ENCODE measurements at regions not wholly inside any gene's neighbourhood (a gene's known extent, or its start where the extent isn't known, plus 50 kb on each side); places are given as distances from the start of the nearest gene placed in this dataset.

DNA sequence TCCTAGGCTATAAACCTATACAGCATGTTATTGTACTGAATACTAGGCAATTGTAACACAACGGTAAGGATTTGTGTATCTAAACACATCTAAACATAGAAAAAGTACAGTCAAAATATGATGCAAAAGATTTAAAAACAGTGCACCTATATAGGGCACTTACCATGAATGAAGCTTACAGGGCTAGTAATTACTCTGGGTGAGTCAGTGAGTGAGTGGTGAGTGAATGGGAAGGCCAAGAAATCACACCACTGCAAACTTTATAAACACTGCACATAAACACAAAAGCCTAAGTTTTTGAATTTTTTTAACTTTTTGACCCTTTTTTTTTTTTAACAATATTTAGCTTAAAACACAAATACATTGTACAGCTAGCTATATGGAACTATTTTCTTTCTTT is 204.7 kb upstream of the CTNNB1 start:
- Histone ChIP-seq H3K27me3 (ENCODE audit: insufficient read depth in 3 of 3, low read length in 2 of 3) (peaks cover 0 to 2% (median 0%) of the 10 kb centered on the region in 3 donors), H3K36me3 (ENCODE audit: insufficient read depth in 1 of 2, low read depth in 1 of 2) (no peaks in the 10 kb centered on the region), H3K27ac (no peak overlapping the region), H3K4me1 (peaks cover 2% of the 10 kb centered on the region), H3K4me3 (no peak overlapping the region), H3K9me3 (no peaks in the 10 kb centered on the region)
- WGBS, 3 donors: 86 to 90% (median 89%) methylated on average over 1 of the region's 1 CpG
- intact Hi-C loops (cut with DNase I): no loop called here
- DNase-seq: no peak
- TF ChIP-seq CTCF (IDR thresholded peaks at IDR 0.05): no peak
- no peak for ATAC-seq

DNA sequence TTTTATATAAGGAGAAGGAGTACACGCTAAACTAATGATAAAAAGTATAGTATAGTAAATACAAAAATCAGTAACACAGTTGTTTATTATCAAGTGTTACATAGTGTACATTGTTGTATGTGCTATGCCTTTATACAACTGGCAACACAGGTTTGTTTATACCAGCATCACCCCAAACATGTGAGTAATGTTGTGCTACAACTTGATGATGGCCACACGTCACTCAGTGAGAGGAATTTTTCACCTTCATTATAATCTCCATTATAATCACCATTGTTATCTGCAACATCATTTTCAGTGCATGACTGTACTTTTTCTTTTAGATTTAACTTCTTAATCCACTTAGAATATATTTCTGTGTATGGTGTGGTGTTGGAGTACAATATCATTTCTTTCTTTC is 204.0 kb upstream of the CTNNB1 start:
- H3K4me3 ChIP-seq: no peak overlapping the region
- peaks cover 0 to 2% (median 0%) of the 10 kb centered on the region in 3 donors for H3K27me3 ChIP-seq (ENCODE audit: insufficient read depth in 3 of 3, low read length in 2 of 3)
- 94 to 97% (median 97%) methylated on average over 2 of the region's 2 CpGs for WGBS, 3 donors
- no peaks in the 10 kb centered on the region for H3K9me3 ChIP-seq
- DNase-seq: no peak
- H3K27ac ChIP-seq: no peak overlapping the region
- no peak for ATAC-seq
- peaks cover 2% of the 10 kb centered on the region for H3K4me1 ChIP-seq
- no peak for TF ChIP-seq CTCF (IDR thresholded peaks at IDR 0.05)
- intact Hi-C loops (cut with DNase I): no loop called here
- no peaks in the 10 kb centered on the region for H3K36me3 ChIP-seq (ENCODE audit: insufficient read depth in 1 of 2, low read depth in 1 of 2)

GRCh38 chr3:40996382-40996781 is 202.9 kb upstream of the CTNNB1 start:
- TF ChIP-seq CTCF (IDR thresholded peaks at IDR 0.05): no peak
- DNase-seq (no peak), ATAC-seq (peak in 2 of 4 donors; percentile 54 to 58)
- intact Hi-C loops (cut with DNase I): no loop called here
- WGBS, 3 donors: 12 to 17% (median 13%) methylated on average over 5 of the region's 5 CpGs
- Histone ChIP-seq H3K4me1 (peaks cover 2% of the 10 kb centered on the region), H3K27ac (no peak overlapping the region), H3K36me3 (ENCODE audit: insufficient read depth in 1 of 2, low read depth in 1 of 2) (no peaks in the 10 kb centered on the region), H3K9me3 (no peaks in the 10 kb centered on the region), H3K27me3 (ENCODE audit: insufficient read depth in 3 of 3, low read length in 2 of 3) (peaks cover 0 to 2% (median 0%) of the 10 kb centered on the region in 3 donors), H3K4me3 (no peak overlapping the region)

- H3K27ac ChIP-seq: no peak overlapping the region
- WGBS, 3 donors: 90 to 93% (median 91%) methylated on average over 6 of the region's 6 CpGs
- peaks cover 0 to 2% (median 0%) of the 10 kb centered on the region in 3 donors for H3K27me3 ChIP-seq (ENCODE audit: insufficient read depth in 3 of 3, low read length in 2 of 3)
- no peaks in the 10 kb centered on the region for H3K9me3 ChIP-seq
- intact Hi-C loops (cut with DNase I): no loop called here
- peaks cover 2% of the 10 kb centered on the region for H3K4me1 ChIP-seq
- H3K4me3 ChIP-seq: no peak overlapping the region
- no peak for ATAC-seq
- H3K36me3 ChIP-seq (ENCODE audit: insufficient read depth in 1 of 2, low read depth in 1 of 2): no peaks in the 10 kb centered on the region
- DNase-seq: no peak
- TF ChIP-seq CTCF (IDR thresholded peaks at IDR 0.05): no peak
Observed at GRCh38 chr3:40996827-40997710, 202.2 kb upstream of the CTNNB1 start.
